22Rv1 (cell line): ENCODE measurements at regions not wholly inside any gene's neighbourhood (a gene's known extent, or its start where the extent isn't known, plus 50 kb on each side); places are given as distances from the start of the nearest gene placed in this dataset.

Experiments
- H3K27ac ChIP-seq: fragments of 450-650 bp; 2 replicates; pipeline ENCODE4 v1.5.1; 2017
- CTCF ChIP-seq: fragments of 450-650 bp; IDR thresholded peaks from 2 replicates; pipeline ENCODE4 v1.5.1; 2017; ENCODE audit warnings: mild to moderate bottlenecking
- ZFX ChIP-seq: fragments of 450-650 bp; IDR thresholded peaks from 2 replicates; pipeline ENCODE4 v1.6.1; 2017; ENCODE audit warnings: antibody characterized with exemption, borderline replicate concordance

GRCh38 chr17:17412326-17412725, 64.5 kb upstream of the MED9 start:
- TF ChIP-seq ZFX, result no peak
- TF ChIP-seq CTCF, result no peak
- no peak overlapping the region for H3K27ac ChIP-seq

GRCh38 chr17:17413215-17413792, 63.5 kb upstream of the MED9 start:
- no peak for TF ChIP-seq CTCF
- TF ChIP-seq ZFX, result no peak
- H3K27ac ChIP-seq, result no peak overlapping the region

- no peak for TF ChIP-seq CTCF
- no peak for TF ChIP-seq ZFX
- H3K27ac ChIP-seq, result no peak overlapping the region
Observed at GRCh38 chr17:17413821-17414220, 63.0 kb upstream of the MED9 start.

- TF ChIP-seq CTCF (no peak), ZFX (no peak)
- H3K27ac ChIP-seq, result no peak overlapping the region
Observed at GRCh38 chr17:17414341-17414805, 62.4 kb upstream of the MED9 start.

GRCh38 chr17:17415006-17415405, 61.8 kb upstream of the MED9 start:
- no peak overlapping the region for H3K27ac ChIP-seq
- TF ChIP-seq CTCF, result no peak
- TF ChIP-seq ZFX, result no peak

GRCh38 chr17:17416007-17416399, 60.8 kb upstream of the MED9 start:
- peak overlapping the region; percentile 31; the same call in 1 of the 2 replicates for H3K27ac ChIP-seq
- TF ChIP-seq CTCF (no peak), ZFX (no peak)

GRCh38 chr17:17416400-17417360, 60.1 kb upstream of the MED9 start:
- peak overlapping the region; percentile 31; the same call in 1 of the 2 replicates for H3K27ac ChIP-seq
- TF ChIP-seq CTCF (no peak), ZFX (no peak)
